A673 (cell line): ENCODE measurements at regions not wholly inside any gene's neighbourhood (a gene's known extent, or its start where the extent isn't known, plus 50 kb on each side); places are given as distances from the start of the nearest gene placed in this dataset.

ENCODE experiments used
- CTCF ChIP-seq: fragments of 300-800, 200-600 bp; sonication (generic); conservative IDR thresholded peaks from 2 replicates; pipeline ENCODE4 v1.5.1; 2017; ENCODE audit warnings: low read depth, mild to moderate bottlenecking, antibody characterized with exemption, low read length, moderate library complexity, mixed read lengths
- EZH2 ChIP-seq: fragments of 200-600 bp; sonication (generic); IDR thresholded peaks from 2 replicates; pipeline ENCODE4 v1.6.1; 2017; ENCODE audit warnings: borderline replicate concordance, low read depth, mild to moderate bottlenecking, mixed read lengths, antibody characterized with exemption, low read length; ENCODE audit not compliant: poor library complexity, severe bottlenecking

- TF ChIP-seq CTCF = no peak
- no peak for TF ChIP-seq EZH2
Measured at GRCh38 chr1:70553567-70553956, 142.5 kb downstream of the CTH start.
